Kidney epithelial cell (primary cell): ENCODE measurements at regions not wholly inside any gene's neighbourhood (a gene's known extent, or its start where the extent isn't known, plus 50 kb on each side); places are given as distances from the start of the nearest gene placed in this dataset.

ENCODE experiments used
- DNase-seq: peaks from one replicate; pipeline ENCODE4 v3.0.0-alpha.2; 2010; ENCODE audit warnings: low read depth
- H3K27me3 ChIP-seq: 2 replicates; pipeline ENCODE4 v1.6.0; 2011; ENCODE audit warnings: low read length; ENCODE audit not compliant: control insufficient read depth, insufficient read depth
- H3K36me3 ChIP-seq: 2 replicates; pipeline ENCODE4 v1.5.1; 2011; ENCODE audit warnings: low read length; ENCODE audit not compliant: control insufficient read depth, insufficient read depth
- H3K4me3 ChIP-seq: 2 replicates; pipeline ENCODE4 v1.5.1; 2011; ENCODE audit warnings: low read depth, mild to moderate bottlenecking, control low read depth, low read length
- TF ChIP-seq, protein P1 (sequence below): IDR thresholded peaks from 2 replicates; pipeline ENCODE4 v1.5.1; 2011; ENCODE audit warnings: mild to moderate bottlenecking, moderate library complexity, low read length, control low read depth, inconsistent platforms; ENCODE audit not compliant: insufficient read depth, poor library complexity, severe bottlenecking

DNA sequence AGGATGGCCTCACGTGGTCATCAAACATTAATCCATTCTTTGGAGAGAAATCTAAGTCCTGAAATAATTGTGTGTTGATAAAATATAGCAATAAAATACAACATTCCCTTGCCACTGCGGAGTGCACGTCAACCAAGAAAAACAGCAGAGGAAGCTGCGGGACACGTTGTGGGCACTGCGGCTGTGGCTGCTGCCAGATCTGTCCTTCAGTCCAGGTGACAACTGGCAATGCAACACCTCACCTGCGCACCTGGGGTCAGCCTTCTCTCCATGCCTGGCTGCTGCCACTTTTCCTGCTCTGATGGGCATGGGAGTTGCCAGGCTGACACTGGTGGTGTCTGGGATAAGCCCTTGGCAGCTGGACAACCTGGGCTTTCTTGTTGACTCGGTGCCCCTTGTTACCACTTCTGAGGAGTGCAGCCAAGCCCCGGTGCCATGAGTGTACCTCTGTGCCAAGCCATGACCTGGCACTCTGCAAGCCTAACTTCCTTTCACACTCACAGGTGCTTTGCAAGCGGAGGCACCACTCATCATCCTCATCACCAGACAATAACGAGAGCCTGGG, 251.6 kb upstream of the TSHZ3 start:
- DNase-seq, result no peak
- Histone ChIP-seq H3K4me3 (no peak overlapping the region), H3K36me3 (no peaks in the 10 kb centered on the region), H3K27me3 (no peaks in the 10 kb centered on the region)
- TF ChIP-seq, protein P1, sequence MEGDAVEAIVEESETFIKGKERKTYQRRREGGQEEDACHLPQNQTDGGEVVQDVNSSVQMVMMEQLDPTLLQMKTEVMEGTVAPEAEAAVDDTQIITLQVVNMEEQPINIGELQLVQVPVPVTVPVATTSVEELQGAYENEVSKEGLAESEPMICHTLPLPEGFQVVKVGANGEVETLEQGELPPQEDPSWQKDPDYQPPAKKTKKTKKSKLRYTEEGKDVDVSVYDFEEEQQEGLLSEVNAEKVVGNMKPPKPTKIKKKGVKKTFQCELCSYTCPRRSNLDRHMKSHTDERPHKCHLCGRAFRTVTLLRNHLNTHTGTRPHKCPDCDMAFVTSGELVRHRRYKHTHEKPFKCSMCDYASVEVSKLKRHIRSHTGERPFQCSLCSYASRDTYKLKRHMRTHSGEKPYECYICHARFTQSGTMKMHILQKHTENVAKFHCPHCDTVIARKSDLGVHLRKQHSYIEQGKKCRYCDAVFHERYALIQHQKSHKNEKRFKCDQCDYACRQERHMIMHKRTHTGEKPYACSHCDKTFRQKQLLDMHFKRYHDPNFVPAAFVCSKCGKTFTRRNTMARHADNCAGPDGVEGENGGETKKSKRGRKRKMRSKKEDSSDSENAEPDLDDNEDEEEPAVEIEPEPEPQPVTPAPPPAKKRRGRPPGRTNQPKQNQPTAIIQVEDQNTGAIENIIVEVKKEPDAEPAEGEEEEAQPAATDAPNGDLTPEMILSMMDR, result no peak

GRCh38 chr19:31601855-31602254, 252.6 kb upstream of the TSHZ3 start:
- no peaks in the 10 kb centered on the region for H3K36me3 ChIP-seq
- TF ChIP-seq, protein P1, result no peak
- DNase-seq, result no peak
- no peak overlapping the region for H3K4me3 ChIP-seq
- no peaks in the 10 kb centered on the region for H3K27me3 ChIP-seq

- Histone ChIP-seq H3K27me3 (no peaks in the 10 kb centered on the region), H3K36me3 (no peaks in the 10 kb centered on the region), H3K4me3 (no peak overlapping the region)
- TF ChIP-seq, protein P1, result no peak
- no peak for DNase-seq
Observed at GRCh38 chr19:31602548-31602947, 253.3 kb upstream of the TSHZ3 start.

DNA sequence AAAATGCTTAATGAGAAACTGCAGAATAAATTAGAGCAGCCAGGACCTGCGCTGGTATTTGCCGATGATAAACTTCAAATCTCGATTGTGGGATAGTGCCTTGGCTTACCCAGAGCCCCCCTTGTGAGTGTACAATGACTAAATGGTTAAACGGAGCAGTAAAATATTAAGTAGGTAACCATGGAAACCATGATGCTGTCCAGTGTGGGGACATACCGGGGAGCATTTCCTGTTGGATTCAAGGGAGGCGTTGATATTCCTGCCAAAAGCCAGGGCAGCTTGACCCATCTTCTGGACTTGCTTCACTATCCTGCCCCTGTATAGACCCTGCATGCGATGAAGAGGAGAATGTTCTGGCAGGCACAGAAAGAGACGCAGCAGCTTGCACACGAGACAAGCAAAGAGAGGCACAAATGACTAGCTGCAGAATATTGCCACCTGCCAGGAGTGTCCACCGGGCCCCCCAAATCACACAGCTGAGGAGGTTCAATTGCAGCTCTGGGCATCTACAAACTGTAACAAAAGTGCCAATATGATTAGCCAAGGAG, 255.3 kb upstream of the TSHZ3 start:
- Histone ChIP-seq H3K4me3 (no peak overlapping the region), H3K27me3 (no peaks in the 10 kb centered on the region), H3K36me3 (no peaks in the 10 kb centered on the region)
- no peak for DNase-seq
- TF ChIP-seq, protein P1, result no peak

DNA sequence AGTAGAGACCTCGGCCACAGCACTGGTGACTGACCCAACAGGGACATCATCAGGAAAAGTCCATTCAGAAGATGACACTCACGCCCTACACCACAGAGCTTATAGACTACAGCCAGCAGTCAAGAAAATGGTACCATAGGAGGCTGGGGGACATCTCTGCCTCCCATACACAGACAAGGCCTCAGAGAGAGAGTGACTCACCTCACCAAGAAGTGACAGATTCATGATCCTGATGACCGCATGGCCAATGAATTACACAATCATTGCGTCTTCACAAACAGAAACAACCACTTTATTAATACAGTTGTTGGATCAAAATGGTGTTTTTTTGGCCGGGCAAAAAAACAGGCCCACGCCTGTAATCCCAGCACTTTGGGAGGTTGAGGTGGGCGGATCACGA, 260.8 kb upstream of the TSHZ3 start:
- no peak overlapping the region for H3K4me3 ChIP-seq
- H3K36me3 ChIP-seq, result no peaks in the 10 kb centered on the region
- TF ChIP-seq, protein P1, result no peak
- no peak for DNase-seq
- H3K27me3 ChIP-seq, result no peaks in the 10 kb centered on the region

- Histone ChIP-seq H3K36me3 (no peaks in the 10 kb centered on the region), H3K4me3 (no peak overlapping the region), H3K27me3 (no peaks in the 10 kb centered on the region)
- DNase-seq, result no peak
- TF ChIP-seq, protein P1, result no peak
Observed at GRCh38 chr19:31611046-31611877, 262.0 kb upstream of the TSHZ3 start.
